Astrocyte of the spinal cord (primary cell): ENCODE measurements at regions not wholly inside any gene's neighbourhood (a gene's known extent, or its start where the extent isn't known, plus 50 kb on each side); places are given as distances from the start of the nearest gene placed in this dataset.

Experiments used
- DNase-seq: peaks from one replicate; pipeline ENCODE4 v3.0.0; 2011; ENCODE audit warnings: low read depth, low spot score
- H3K4me3 ChIP-seq: 2 replicates; pipeline ENCODE4 v1.5.1; 2011; ENCODE audit warnings: low read depth, mild to moderate bottlenecking, low read length, moderate library complexity
- CTCF ChIP-seq: IDR thresholded peaks from 2 replicates; pipeline ENCODE4 v1.5.1; 2012; ENCODE audit warnings: low read depth, mild to moderate bottlenecking, low read length, inconsistent platforms
- in situ Hi-C: cut with HindIII; loops from 2 replicates; pipeline ENCODE4 v1.10.0; 2017; ENCODE audit warnings: low sequenced_read_pairs

GRCh38 chr1:217315346-217315745, 315.5 kb downstream of the GPATCH2 start:
- no peak overlapping the region for H3K4me3 ChIP-seq
- in situ Hi-C loops, result no loop called here
- no peak for TF ChIP-seq CTCF
- DNase-seq, result no peak

DNA sequence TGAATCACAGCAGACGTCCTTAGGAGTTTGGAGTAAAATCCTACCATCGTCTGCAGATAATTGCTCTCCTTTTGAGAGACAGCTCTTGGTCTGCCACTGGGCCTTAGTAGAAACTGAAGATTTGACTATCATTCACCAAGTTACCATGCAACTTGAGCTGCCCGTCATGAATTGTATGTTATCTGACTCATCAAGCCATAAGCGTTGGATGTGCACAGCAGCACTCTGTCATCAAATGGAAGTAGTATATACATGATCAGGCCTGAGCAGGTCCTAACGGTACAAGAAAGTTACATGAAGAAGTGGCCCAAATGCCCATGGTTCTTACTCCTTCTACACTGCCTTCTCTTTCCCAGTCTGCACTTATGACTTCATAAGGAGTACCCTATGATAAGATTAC, 317.8 kb downstream of the GPATCH2 start:
- DNase-seq, result no peak
- in situ Hi-C loops, result no loop called here

GRCh38 chr1:217311766-217312165, 319.1 kb downstream of the GPATCH2 start:
- DNase-seq, result no peak
- in situ Hi-C loops, result no loop called here
- no peak overlapping the region for H3K4me3 ChIP-seq
- peak; percentile 18 for TF ChIP-seq CTCF

More for the DNA sequence above, 317.8 kb downstream of the GPATCH2 start:
- no peak for TF ChIP-seq CTCF
- no peak overlapping the region for H3K4me3 ChIP-seq

GRCh38 chr1:217311269-217311668, 319.6 kb downstream of the GPATCH2 start:
- TF ChIP-seq CTCF, result no peak
- in situ Hi-C loops, result no loop called here
- H3K4me3 ChIP-seq, result no peak overlapping the region
- DNase-seq, result no peak

- no peak for DNase-seq
- TF ChIP-seq CTCF, result no peak
- H3K4me3 ChIP-seq, result no peak overlapping the region
- in situ Hi-C loops, result no loop called here
These were observed 349.6 kb downstream of the GPATCH2 start for GRCh38 chr1:217281332-217281731.

GRCh38 chr1:217275655-217276398, 355.1 kb downstream of the GPATCH2 start:
- no peak for TF ChIP-seq CTCF
- DNase-seq, result peak; percentile 74
- in situ Hi-C loops, result no loop called here
- no peak overlapping the region for H3K4me3 ChIP-seq
